ENCODE measurements at regions not wholly inside any gene's neighbourhood (a gene's known extent, or its start where the extent isn't known, plus 50 kb on each side); places are given as distances from the start of the nearest gene placed in this dataset.
"Not testable (repeated sequence)": the region's sequence is repeated elsewhere in the genome, so short reads cannot be mapped to it uniquely, and the experiment has no call there.

DNA sequence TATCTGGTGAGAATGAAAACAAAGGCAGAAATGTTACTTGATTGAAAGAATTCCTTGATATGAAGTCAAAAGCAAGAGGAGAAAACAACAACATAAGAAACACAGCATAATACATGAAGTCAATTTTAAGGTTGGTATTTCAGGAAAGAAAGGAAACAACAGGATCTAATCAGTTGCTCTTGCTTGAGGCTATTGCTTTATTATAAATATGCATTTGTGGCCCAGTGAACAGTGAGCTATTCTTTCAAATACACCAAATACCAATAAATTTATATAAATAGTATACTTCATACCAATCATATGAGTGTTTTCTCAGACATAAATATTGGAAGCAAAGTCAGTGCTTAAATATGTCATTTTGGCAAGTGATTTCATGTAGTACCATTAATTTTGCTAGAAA lies 806.6 kb downstream of the NXPH1 start:
- no peak for DNase-seq

- DNase-seq: no peak
Observed at GRCh38 chr7:9241826-9242225, 808.4 kb downstream of the NXPH1 start.

DNA sequence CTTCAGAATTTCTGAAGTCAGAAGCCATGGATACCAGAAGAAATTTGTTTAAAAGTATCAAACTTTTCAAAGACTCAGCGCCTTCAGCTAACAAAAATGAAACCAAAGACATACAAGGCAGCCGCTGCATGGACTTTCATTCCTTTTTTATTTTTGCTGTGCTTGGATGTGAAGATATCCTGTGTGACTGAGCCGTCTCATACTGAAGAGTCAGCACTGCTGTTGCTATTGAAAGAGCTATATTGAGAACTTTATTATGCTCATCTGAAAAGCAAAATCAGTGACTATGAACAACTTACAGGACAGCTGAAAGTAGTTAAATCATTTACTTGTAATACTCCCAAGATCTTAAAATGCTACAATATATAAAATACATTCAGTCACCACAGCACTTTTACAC lies 809.2 kb downstream of the NXPH1 start:
- DNase-seq: no peak

- no peak for DNase-seq
Observed at GRCh38 chr7:9250876-9251275, 817.5 kb downstream of the NXPH1 start.

DNA sequence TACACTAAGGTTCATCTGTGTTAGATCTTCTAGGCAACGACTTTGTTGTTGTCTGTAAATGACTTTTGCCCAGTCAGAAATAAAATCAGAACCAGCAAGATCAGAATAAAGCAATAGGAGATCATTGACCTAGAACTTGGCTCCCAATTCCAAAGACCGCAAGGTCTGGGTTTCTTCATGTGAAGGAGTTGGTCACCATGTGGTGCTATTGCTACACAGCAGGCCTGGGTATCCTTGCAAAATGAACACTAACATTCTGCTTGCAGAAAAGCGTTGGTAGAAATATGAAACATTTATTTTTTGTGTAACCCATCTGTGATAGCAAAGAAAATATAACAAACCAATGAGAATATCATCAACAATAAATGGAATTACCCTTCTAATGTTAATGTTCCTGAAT lies 831.0 kb downstream of the NXPH1 start:
- DNase-seq: no peak

DNA sequence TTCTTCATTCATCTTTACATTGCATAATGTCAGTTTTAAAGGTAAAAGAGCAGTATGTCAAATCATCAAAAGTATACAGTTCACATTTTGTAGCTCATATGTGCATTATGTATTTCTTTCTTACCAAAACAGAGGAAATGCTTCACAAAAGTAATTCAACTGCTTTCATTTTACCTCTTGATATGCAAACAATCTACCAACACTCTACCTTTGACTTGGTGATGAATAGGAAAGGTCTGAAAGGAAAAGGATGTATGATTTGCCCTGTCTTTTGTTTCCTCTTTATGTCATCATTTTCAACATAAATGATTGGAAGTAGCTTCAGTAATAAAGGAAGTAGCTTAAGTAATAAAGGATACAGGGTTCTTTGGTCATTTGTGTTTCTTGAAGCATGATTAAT lies 846.7 kb downstream of the NXPH1 start:
- no peak for DNase-seq

DNA sequence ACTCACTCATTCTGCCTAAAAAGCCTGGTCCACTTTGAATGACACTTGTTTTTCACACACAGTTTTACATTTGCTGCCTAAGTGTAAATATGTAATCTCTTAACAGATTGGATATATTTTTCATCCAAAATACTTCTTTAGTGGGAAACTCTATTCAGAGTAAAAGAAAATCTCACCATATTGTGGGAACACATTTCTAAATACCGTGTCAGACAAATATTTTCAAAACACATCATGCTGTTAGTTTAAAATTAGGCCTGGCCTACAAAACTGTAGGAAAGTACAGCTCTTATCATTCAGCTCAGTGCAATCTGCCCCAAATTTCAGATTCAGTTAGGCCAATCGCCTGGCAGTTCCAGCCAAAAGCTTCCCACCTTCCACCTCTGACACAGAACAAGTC lies 849.8 kb downstream of the NXPH1 start:
- no peak for DNase-seq

GRCh38 chr7:9302436-9302835 lies 869.0 kb downstream of the NXPH1 start:
- DNase-seq: no peak

DNA sequence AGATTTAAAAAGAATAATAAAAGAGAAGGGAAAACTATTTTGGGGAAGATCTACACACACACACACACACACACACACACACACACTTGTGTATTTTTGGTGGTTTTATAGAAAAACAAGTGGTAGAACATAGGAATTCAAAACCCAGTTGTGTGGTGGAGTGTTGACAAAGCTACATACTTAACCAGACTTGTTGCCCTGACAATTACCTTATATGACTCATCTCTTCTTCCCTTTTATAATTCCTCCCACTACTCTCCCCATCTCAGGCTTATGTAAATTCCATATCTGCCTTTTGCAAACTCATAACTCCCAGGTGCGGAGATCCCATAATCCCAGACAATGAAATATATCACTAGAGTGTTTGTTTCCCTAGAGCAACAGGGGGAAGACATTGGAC lies 873.7 kb downstream of the NXPH1 start:
- no peak for DNase-seq

- DNase-seq: no peak
Observed at GRCh38 chr7:9324513-9324912, 891.1 kb downstream of the NXPH1 start.

GRCh38 chr7:9328296-9328695 lies 894.9 kb downstream of the NXPH1 start:
- DNase-seq: no peak

- no peak for DNase-seq
Observed at GRCh38 chr7:9349625-9350024, 916.2 kb downstream of the NXPH1 start.

DNA sequence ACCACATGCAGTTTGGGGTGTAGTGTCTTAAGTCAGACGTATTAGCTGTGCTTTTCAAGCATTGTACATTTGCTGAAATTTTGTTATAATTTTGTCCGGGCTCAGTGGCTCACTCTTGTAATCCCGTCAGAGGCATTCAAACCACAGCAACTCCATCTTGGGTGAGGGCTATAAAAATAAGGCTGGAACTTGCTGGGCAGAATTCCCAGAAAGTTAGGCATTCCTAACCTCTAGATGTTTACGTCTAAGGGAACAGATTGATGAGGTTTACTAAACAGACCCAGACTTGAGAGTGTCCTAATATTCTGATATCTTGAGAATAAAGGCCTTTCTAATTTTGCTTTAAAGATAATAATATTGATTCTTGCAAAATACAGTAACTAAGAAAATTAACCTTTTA lies 957.8 kb downstream of the NXPH1 start:
- no peak for DNase-seq

- DNase-seq: no peak
Observed at GRCh38 chr7:9391984-9392383, 958.6 kb downstream of the NXPH1 start.

- DNase-seq: not testable (repeated sequence)
Observed at GRCh38 chr7:9404386-9404785, 971.0 kb downstream of the NXPH1 start.

- no peak for DNase-seq
Observed at GRCh38 chr7:9407816-9408215, 974.4 kb downstream of the NXPH1 start.

DNA sequence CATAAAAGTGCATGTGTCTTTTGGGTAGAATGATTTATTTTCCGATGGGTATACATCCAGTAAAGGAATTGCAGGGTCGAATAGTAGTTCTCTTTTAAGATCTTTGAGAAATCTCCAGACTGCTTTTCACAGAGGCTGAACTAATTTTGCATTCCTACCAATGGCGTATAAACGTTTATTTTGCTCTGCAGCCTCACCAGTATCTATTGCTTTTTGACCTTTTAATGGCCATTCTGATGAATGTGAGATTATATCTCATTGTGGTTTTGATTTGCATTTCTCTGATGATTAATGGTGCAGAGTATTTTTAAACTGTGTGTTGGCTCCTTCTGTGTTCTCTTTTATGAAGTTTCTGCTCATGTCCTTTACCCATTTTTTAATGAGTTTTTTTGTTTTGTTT lies 1020.1 kb downstream of the NXPH1 start:
- no peak for DNase-seq

- DNase-seq: no peak
Observed at GRCh38 chr7:9488555-9488954, 1055.1 kb downstream of the NXPH1 start.

DNA sequence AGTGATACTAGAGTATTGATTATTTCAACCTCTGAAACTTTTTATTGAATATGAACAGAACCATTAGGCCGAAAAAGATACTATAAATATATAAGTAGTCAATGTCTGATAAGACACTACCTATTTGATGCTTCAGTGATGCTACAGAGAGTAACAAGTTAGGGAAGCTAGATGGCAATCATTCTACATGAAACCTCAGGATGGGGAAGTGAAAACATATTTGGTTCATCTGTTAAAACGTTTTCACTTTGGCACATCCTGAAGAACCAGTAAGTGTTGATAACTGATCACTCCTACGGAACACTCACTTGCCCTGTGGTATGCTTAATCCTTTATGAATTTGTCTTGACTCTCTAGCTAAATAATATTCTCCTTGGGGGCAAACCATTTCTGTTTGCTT lies 1064.9 kb downstream of the NXPH1 start:
- no peak for DNase-seq

DNA sequence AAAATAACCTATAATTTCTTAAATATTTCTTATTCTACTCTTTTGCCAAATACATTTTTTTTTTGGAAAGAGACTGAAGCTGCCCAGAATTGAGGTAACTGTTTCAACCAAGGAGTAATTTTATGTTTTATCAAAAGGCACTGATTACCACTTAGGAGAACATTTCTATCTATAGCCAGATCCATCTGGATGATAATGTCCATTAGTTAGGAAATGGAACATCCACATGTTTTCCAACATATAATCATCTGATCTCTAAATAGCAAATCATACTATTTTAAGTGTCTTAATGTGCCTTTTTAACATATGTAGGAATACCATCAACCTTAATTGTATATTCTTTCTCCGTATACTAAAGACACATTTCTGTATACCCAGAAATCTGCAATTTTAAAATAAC lies 1068.9 kb downstream of the NXPH1 start:
- no peak for DNase-seq

DNA sequence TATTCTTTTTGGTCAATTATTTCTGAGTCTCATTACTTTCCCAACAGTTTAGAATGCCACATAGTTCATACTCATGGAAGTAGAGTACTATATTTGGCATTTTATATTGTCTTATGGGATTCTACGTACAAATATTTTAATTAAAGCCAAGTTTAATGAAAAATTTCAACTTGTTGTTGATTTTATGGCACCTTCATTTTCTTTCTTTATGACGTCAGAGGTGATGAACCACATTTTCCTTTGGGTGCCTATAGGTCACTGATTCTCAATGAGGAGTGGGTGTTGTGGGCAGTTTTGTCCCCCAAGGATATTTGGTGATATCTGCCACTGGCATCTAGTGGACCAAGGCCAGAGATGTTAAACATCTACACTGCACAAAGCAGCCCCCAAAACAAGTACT lies 1071.3 kb downstream of the NXPH1 start:
- DNase-seq: no peak

GRCh38 chr7:9505516-9505915 lies 1072.1 kb downstream of the NXPH1 start:
- DNase-seq: no peak

DNA sequence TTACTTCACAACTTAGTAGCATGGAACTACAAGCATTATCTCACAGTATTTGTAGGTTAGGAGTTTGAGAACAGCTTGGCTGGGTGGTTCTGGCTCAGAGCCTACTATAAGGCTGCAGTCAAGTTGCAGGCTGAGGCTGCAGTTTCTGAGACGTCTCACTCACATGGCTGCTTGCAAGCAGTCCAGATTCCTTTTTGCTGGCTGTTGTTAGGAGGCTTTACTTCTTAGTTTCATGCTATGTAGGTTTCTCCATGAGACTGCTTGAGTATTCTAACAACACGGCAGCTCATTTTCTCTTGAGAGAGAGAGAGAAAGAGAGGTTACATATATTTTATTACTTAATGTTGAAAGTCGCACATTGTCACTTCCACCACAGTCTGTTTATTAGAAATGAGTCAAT lies 1073.9 kb downstream of the NXPH1 start:
- DNase-seq: no peak

DNA sequence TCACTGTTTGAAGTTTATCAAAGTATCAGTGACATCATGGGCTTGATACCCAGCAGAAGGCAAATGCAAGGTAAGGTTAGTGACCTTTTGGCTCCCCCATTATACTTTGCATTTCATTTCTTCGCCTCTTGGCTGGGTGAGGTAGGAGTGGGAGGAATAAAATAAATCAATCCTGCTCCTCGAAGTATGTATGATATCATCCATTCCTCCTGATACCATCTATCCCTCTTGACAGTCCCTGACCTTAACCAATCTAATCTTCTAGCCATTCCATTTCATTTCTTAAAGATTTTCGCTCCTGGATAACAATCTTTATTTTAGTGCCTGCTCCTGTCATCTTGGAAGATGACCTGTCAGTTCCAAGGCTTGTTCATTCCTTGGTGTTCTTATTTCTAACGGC lies 1083.3 kb downstream of the NXPH1 start:
- no peak for DNase-seq

DNA sequence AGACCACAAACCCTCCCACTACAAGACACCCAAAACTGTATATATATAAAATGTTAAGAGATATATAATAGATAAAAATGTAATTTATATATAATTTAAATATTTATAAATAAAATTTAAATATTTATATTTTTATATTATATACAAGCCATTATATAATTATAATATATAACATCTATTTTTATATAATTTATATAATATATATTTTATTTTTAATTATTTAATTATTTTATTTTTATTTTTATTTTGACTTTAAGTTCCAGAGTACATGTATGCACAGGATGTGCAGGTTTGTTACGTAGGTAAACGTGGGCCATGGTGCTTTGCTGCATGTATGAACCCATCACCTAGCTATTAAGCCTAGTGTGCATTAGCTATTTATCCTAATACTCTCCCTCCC lies 1090.2 kb downstream of the NXPH1 start:
- no peak for DNase-seq

DNA sequence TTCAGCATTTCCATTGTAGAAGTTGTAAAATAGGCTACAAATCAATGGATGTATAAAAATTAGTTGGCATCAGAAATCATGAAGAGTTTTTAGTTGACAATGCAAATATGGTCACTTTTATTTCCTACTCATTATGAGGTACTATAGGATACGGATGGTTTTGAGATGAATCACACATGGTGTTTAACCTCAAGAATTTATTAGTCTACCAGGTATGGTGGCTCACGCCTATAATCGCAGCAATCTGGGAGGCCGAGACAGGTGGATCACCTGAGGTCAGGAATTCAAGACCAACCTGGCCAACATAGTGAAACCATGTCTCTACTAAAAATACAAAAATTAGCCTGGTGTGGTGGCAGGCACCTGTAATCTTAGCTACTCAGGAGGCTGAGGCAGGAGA lies 1119.0 kb downstream of the NXPH1 start:
- not testable (repeated sequence) for DNase-seq
